Renal cortex interstitium (tissue), 11 donors: ENCODE measurements at regions not wholly inside any gene's neighbourhood (a gene's known extent, or its start where the extent isn't known, plus 50 kb on each side); places are given as distances from the start of the nearest gene placed in this dataset.

Source experiments
- DNase-seq, 11 donors: peaks; one replicate each; pipeline ENCODE4 v3.0.0-alpha.2; 2013; ENCODE audit warnings: low read depth in 9 of 11, low spot score in 4 of 11; ENCODE audit errors: extremely low read depth in 1 of 11

DNA sequence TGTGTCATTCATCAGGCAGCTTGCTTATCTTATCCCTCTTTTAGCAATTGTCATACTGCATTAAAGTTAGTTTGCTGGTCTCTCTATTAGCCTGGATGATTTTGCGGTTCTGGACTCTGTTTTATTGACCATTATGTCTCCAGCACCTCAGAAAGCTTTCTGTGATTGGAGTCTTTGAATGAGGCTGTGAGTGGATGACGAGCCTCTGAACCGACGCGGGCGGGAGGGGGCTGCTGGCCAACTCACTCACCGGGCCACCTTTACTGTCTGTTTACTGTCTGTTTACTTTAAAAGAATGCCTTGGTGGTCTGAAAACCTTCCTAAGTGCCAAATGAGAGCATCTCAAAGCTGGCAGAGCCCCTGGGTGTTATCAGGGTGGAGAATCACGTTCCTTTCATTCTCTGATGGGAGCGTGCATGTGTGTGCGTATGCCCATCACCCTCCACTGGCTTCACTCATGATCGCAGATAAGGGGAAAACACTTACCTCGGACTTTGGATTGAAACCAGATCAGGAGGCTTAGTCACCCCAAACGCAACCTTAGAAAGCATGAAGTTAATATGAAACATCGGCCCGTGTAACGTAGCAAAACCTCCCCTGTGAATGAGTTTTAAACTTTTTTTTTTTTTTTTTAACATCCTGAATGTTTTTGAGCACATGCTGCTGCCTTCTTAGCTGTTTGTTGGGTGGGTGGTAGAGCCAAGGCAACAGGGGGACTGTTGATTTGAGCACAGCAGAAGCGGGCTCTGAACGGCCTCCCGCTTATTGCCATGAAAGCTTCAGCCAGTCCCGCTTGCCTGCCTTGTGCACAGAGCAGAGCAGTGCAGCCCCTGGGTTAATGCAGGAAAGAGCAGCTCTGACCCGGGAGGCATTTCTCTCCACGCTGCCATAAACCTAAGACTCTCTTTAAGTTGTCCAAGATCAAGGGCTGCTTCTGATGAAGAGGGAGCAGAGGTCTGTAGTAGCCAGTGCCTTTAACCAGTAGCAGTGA lies 173.6 kb downstream of the GADD45G start:
- peak in 2 of 11 donors; percentile 18 to 46 for DNase-seq

- no peak for DNase-seq
These were observed 174.8 kb downstream of the GADD45G start for GRCh38 chr9:89779405-89780203.

DNA sequence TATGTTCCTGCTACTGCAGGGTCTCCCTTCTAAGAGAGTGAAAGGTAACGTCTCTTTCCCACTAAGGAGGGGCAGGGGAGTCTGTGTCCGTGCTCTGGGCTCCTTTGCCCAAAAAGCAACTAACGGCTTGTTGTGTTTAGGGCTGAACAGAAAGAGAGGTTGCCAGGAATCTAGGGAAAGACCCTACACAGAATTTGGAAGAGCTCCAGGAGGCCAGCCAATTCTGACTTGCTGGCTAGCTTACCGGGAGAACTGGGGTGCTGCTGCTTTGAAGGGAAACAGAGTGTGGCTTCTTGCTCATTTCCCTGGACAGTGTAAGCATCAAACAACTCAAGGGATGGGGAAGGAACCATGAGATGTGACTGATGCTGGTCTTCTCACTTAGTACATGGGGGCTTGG lies 176.1 kb downstream of the GADD45G start:
- DNase-seq: no peak

- DNase-seq: no peak
These were observed 177.2 kb downstream of the GADD45G start for GRCh38 chr9:89781838-89782540.

- peak in 3 of 11 donors; percentile 35 to 58 (median 49) for DNase-seq
These were observed 181.8 kb downstream of the GADD45G start for GRCh38 chr9:89786655-89787054.

- no peak for DNase-seq
These were observed 182.8 kb downstream of the GADD45G start for GRCh38 chr9:89787595-89787994.

DNA sequence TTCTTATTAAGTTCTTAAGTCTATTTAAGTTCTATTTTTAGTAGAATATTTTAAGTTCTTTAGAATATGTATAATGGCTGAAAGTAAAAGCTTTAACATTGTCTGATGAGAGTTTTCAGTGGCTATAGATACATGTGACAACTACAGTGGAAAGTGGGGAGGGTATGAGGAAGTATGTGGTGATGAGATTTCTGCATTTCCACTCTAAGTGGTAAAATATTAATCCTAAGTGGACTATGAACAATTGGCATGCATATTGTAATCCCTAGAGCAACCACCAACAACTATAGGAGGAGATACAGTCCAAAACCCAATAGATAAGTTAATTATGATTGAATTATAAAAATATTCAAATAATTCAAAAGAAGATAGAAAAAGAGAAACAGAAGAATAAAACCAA lies 183.6 kb downstream of the GADD45G start:
- no peak for DNase-seq

- DNase-seq: no peak
These were observed 185.2 kb downstream of the GADD45G start for GRCh38 chr9:89789922-89790510.

DNA sequence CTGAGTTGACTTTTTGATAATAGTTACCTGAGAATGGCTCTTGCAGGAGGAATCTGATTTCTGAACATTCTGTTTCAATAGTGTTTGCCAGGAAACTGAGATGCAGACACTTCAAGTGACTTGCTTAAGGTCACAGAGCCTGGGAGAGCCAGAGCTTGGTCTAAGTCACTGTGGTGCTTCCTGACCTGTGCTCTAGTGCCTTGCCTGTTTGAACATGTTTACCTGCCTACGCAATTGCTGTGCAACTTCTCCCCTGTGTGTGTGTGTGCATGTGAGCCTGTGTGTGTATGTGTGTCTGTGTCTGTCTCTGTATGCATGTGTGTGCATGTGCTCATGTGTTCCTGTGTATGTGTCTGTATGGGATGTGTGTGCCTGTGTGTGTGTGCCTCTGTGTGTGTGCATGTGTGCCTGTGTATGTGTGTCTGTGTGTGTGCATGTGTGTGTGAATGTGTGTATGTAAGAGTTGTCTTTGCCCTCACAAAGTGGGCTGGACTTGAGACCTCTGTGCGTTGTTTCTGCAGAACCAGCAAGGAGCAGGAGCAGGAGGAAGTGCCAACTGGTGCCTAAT lies 185.8 kb downstream of the GADD45G start:
- no peak for DNase-seq

DNA sequence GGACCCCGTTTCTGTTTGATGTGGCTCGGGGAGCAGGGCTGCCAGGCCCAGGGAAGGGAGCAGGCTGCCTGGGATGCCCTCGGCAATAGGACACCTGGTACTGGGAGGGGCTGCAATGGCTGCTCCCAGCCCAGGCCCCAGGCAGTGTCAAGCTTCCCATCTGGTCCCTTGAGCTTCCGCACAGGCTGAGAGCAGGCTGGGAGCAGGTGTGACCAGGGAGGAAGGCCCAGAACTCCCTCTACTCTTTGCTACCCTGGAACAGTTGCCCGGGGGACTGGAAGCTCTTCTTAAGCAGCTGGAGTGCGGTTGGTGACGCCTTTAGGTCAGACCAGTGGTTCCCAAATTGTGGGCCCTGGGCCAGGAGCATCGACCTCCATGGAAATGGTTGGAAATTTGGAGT lies 186.9 kb downstream of the GADD45G start:
- no peak for DNase-seq

DNA sequence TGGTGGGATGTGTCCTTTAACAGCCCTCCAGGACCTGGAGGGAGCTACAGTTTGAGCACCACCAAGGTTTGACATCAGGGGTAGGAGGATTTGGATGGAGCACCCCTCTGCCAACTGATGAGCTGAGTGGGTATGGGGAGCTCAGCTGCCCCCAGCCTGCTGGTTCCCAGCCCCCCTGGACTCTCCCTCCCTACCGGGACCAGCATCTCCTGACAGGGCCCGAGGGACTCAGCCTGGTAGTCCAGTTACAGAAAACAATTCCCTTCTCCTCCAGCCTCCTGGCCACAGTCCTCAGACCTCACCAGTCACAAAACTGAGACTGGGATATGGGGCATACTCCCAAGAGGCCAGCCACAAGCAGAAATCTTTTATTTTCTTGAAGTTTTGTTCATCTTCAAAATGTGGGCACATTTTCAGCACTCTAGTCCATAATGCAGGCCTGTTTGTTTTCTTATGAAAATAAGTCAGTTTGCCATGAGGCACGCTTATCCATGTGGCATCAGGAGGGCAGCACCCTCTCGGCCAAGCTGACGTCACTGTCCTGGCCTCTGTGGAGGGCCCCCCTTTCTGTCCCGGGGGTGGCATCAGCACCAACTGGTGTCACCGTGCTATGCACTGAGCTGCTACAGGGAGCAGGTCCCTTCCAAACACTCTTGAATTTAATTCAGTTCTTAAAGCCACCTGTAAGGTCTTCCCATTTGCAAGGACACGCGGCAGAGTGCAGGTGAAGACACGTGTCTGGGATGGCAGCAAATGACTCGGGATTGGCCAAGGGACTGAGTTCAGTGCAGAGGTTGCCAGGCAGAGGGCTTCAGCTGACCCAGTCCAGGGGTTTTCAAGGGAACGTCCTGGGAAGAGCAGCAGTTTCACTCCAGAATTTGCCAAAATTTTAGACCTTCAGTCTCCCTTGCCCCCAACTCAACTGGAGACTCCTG lies 187.6 kb downstream of the GADD45G start:
- no peak for DNase-seq

DNA sequence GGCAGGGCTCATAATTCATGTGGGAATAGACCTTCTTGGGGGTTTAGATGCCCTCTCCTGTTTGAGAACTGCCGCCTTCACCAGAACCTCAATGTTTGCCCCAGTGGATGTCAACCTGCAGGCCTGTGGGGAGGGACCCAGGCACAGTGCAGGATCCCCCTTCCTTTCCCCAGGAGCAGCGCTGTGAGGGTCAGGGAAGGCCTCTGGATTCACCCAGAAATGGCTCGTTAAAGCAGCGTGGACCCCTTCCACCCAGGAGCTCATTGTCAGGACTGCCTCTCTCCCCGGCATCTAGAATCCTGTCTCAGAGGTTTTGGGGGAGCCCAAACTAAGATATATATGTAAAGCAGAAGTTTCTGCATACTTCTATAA lies 188.3 kb downstream of the GADD45G start:
- DNase-seq: no peak

DNA sequence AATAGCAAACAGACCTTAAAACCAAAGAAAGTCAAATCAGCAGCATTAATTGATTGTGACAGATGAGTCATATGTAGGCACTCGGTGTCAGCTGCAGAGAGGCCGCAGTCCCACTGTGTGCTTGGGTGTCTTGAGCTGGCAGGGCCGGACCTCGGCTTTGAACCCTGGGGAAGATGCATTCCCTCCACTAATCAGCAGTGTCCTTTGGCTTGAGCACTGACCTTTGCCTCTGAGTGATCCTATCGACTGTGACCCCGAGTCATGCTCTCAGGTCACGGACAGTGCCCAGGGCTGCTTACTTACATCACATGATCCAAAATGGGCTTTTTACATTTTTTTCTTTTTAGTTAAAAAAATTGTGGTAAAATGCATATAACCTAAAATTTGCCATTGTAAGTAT lies 188.7 kb downstream of the GADD45G start:
- DNase-seq: no peak

DNA sequence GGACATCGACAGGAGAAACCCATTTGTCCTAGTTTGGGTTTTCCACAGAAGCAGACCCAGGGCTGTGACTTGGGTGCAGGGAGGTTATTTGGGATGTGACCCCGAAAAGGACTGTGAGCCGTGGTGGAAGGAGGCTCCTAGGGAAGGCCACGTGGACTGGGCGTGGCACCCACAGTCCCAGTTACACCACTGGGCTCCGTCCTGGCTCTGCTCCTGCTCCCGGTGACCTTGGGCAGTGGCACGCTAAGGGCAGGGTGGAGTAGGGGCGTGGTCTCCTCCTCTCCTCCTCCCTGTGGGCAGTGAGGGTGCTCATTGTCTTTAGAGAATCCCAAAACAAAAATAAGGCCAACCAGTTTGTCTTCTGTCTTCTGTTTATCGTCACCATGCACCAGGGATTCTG lies 190.1 kb downstream of the GADD45G start:
- no peak for DNase-seq

GRCh38 chr9:89795538-89796195 lies 190.9 kb downstream of the GADD45G start:
- no peak for DNase-seq

DNA sequence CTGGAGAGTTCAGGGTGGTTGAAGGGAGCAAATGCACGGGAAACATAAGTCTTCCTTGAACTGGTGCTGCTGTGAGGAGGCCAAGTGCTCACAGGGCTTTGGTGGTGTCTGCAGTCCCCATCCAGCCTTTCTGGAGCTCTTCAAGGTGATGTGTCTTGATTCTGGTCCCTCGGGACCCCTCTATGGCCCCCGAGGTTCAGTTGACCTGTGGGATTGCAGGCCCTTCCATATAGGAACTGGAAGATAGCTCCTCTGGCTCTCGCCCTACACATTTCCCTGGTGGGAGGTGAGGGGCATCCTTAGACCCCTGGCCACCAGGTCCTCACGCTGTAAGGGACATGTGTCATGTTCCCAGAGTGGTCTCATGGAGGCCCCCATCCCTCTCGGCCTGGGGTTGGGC lies 191.8 kb downstream of the GADD45G start:
- DNase-seq: no peak

- no peak for DNase-seq
These were observed 192.4 kb downstream of the GADD45G start for GRCh38 chr9:89797255-89797654.
